HEK293T (cell line): ENCODE measurements at regions not wholly inside any gene's neighbourhood (a gene's known extent, or its start where the extent isn't known, plus 50 kb on each side); places are given as distances from the start of the nearest gene placed in this dataset.

Experiments used
- BHLHE40 ChIP-seq: fragments of 450-650 bp; IDR thresholded peaks from 2 replicates; pipeline ENCODE4 v1.6.1; 2016; ENCODE audit warnings: mild to moderate bottlenecking, moderate library complexity, borderline replicate concordance
- CTBP1 ChIP-seq: fragments of 450-650 bp; IDR thresholded peaks from 2 replicates; pipeline ENCODE4 v1.6.1; 2016; ENCODE audit warnings: borderline replicate concordance
- ELF4 ChIP-seq: fragments of 450-650 bp; IDR thresholded peaks from 2 replicates; pipeline ENCODE4 v1.6.1; 2017; ENCODE audit warnings: antibody characterized with exemption
- FOXM1 ChIP-seq: fragments of 450-650 bp; IDR thresholded peaks from 2 replicates; pipeline ENCODE4 v1.6.1; 2017; ENCODE audit warnings: mild to moderate bottlenecking, borderline replicate concordance
- SP1 ChIP-seq: fragments of 450-650 bp; IDR thresholded peaks from 2 replicates; pipeline ENCODE4 v1.6.1; 2017
- SUZ12 ChIP-seq: fragments of 450-650 bp; IDR thresholded peaks from 2 replicates; pipeline ENCODE4 v1.6.1; 2016; ENCODE audit warnings: mild to moderate bottlenecking

GRCh38 chr7:131061158-131061557, 266.5 kb upstream of the MKLN1 start:
- TF ChIP-seq BHLHE40, result no peak
- no peak for TF ChIP-seq CTBP1
- no peak for TF ChIP-seq SP1
- TF ChIP-seq ELF4, result no peak
- TF ChIP-seq FOXM1, result no peak
- TF ChIP-seq SUZ12, result no peak
